GM12892 (cell line): ENCODE measurements at regions not wholly inside any gene's neighbourhood (a gene's known extent, or its start where the extent isn't known, plus 50 kb on each side); places are given as distances from the start of the nearest gene placed in this dataset.

ENCODE experiments used
- POLR2A ChIP-seq: IDR thresholded peaks from 2 replicates; pipeline ENCODE4 v1.6.1; 2011; ENCODE audit warnings: low read depth, low read length, control low read depth
- POLR2AphosphoS5 ChIP-seq: IDR thresholded peaks from 2 replicates; pipeline ENCODE4 v1.6.1; 2011; ENCODE audit warnings: low read depth, low read length, control low read depth
- TAF1 ChIP-seq: IDR thresholded peaks from 2 replicates; pipeline ENCODE4 v1.6.1; 2011; ENCODE audit warnings: low read depth, mild to moderate bottlenecking, control low read depth, low read length, borderline replicate concordance

DNA sequence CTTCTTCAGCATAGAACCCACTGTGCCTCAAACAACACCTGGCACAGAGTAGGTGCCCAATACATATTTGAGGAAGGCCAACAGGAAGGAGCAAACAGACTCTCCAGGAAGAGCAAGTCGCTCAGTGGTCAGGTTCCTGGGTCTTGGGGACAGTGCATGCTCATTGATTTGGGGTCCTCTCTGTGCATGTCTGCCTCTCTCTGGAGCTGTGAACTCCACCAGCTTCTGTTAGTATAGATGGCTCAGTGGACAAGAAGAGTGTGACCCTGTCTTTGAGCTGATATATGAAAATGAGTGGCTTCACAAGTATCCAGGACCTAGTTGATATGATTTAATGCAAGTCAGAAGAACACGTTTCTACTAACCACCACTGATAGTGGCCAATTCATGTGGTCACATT is 98.7 kb downstream of the KCTD15 start:
- TF ChIP-seq POLR2A: no peak
- TF ChIP-seq POLR2AphosphoS5: no peak
- TF ChIP-seq TAF1: no peak
